IMR-90 (cell line): ENCODE measurements at regions not wholly inside any gene's neighbourhood (a gene's known extent, or its start where the extent isn't known, plus 50 kb on each side); places are given as distances from the start of the nearest gene placed in this dataset.

Experiments used
- ATAC-seq: fragments of 200-7000 bp; cut with Tn5 transposase; 2 replicates; pipeline ENCODE4 v1.9.1; 2020; ENCODE audit warnings: low read depth, mild to moderate bottlenecking, moderate library complexity
- BruUV-seq: library from RNA; stranded (reverse); fragments of 400-500 nt; replicated peaks from 2 replicates; lab custom pipeline; 2021; lab: Mats Ljungman, UMichigan
- CTCF ChIA-PET: fragments of 300-600 bp; formaldehyde crosslinking; extraction: SDS; loops from one replicate; lab custom pipeline; 2021; ENCODE audit warnings: antibody characterized with exemption; lab: Yijun Ruan, JAX
- POLR2A ChIA-PET: fragments of 300-600 bp; sonication (Branson Sonifier 250); formaldehyde crosslinking; loops from one replicate; lab custom pipeline; 2022; ENCODE audit warnings: antibody characterized with exemption; ENCODE audit not compliant: unreplicated experiment; lab: Charles Lee
- DNase-seq: peaks from one replicate; pipeline ENCODE4 v3.0.0; 2013
- H2AFZ ChIP-seq: replicated peaks from 2 replicates; pipeline ENCODE3; 2013; ENCODE audit warnings: low read length, mild to moderate bottlenecking; ENCODE audit not compliant: poor library complexity
- H2AK5ac ChIP-seq: 2 replicates; pipeline ENCODE4 v1.6.1; 2013; ENCODE audit warnings: low read depth, low read length, inconsistent platforms
- H2AK9ac ChIP-seq: replicated peaks from 2 replicates; pipeline ENCODE3; 2013; ENCODE audit warnings: mild to moderate bottlenecking, low read depth, low read length, moderate library complexity; ENCODE audit not compliant: poor library complexity
- H2BK120ac ChIP-seq: 2 replicates; pipeline ENCODE4 v1.6.1; 2013; ENCODE audit warnings: low read depth, low read length, inconsistent platforms
- H2BK15ac ChIP-seq: 3 replicates; pipeline ENCODE4 v1.6.1; 2013; ENCODE audit warnings: low read depth, low read length, inconsistent platforms
- H2BK20ac ChIP-seq: 2 replicates; pipeline ENCODE4 v1.6.1; 2013; ENCODE audit warnings: low read depth, mild to moderate bottlenecking, inconsistent platforms, low read length, moderate library complexity
- H2BK5ac ChIP-seq: 2 replicates; pipeline ENCODE4 v1.6.1; 2013; ENCODE audit warnings: mild to moderate bottlenecking, low read depth, low read length, inconsistent platforms; ENCODE audit not compliant: poor library complexity, severe bottlenecking
- H3K14ac ChIP-seq: replicated peaks from 2 replicates; pipeline ENCODE4 v1.6.1; 2013; ENCODE audit warnings: low read depth, low read length, inconsistent platforms
- H3K18ac ChIP-seq: 2 replicates; pipeline ENCODE4 v1.6.1; 2013; ENCODE audit warnings: low read depth, low read length, control low read depth
- H3K23ac ChIP-seq: 2 replicates; pipeline ENCODE4 v1.6.1; 2013; ENCODE audit warnings: low read depth, low read length, inconsistent platforms
- H3K27ac ChIP-seq: 2 replicates; pipeline ENCODE4 v1.5.1; 2013; ENCODE audit warnings: mild to moderate bottlenecking, control low read depth, low read length; ENCODE audit not compliant: insufficient read depth
- H3K27me3 ChIP-seq: 2 replicates; pipeline ENCODE4 v1.6.1; 2013; ENCODE audit warnings: low read length; ENCODE audit not compliant: control insufficient read depth, insufficient read depth
- H3K36me3 ChIP-seq: 2 replicates; pipeline ENCODE4 v1.6.1; 2013; ENCODE audit warnings: low read length, mixed read lengths; ENCODE audit not compliant: control insufficient read depth, insufficient read depth
- H3K4ac ChIP-seq: 2 replicates; pipeline ENCODE4 v1.6.1; 2013; ENCODE audit warnings: low read depth, low read length, inconsistent platforms
- H3K4me1 ChIP-seq: 2 replicates; pipeline ENCODE4 v1.6.1; 2013; ENCODE audit warnings: low read length, mixed read lengths; ENCODE audit not compliant: control insufficient read depth, insufficient read depth
- H3K4me2 ChIP-seq: 2 replicates; pipeline ENCODE4 v1.6.1; 2013; ENCODE audit warnings: low read depth, mild to moderate bottlenecking, control low read depth, low read length, moderate library complexity
- H3K4me3 ChIP-seq: 2 replicates; pipeline ENCODE4 v1.5.1; 2013; ENCODE audit warnings: low read depth, mild to moderate bottlenecking, control low read depth, low read length, moderate library complexity; ENCODE audit not compliant: insufficient read depth
- H3K56ac ChIP-seq: 2 replicates; pipeline ENCODE4 v1.6.1; 2013; ENCODE audit warnings: low read length, inconsistent platforms; ENCODE audit not compliant: insufficient read depth; ENCODE audit errors: extremely low read depth
- H3K79me1 ChIP-seq, 2 experiments: 2 replicates each; pipeline ENCODE4 v1.6.1; 2013; ENCODE audit warnings: low read length in 2 of 2, inconsistent platforms in 1 of 2, low read depth in 1 of 2
- H3K9ac ChIP-seq: 2 replicates; pipeline ENCODE4 v1.6.1; 2013; ENCODE audit warnings: low read depth, low read length, control low read depth
- H3K9me1 ChIP-seq: 2 replicates; pipeline ENCODE4 v1.6.1; 2013; ENCODE audit warnings: low read length, inconsistent platforms; ENCODE audit not compliant: insufficient read depth
- H3K9me3 ChIP-seq: 2 replicates; pipeline ENCODE4 v1.6.1; 2013; ENCODE audit warnings: low read length; ENCODE audit not compliant: control insufficient read depth, insufficient read depth
- H4K20me1 ChIP-seq: 2 replicates; pipeline ENCODE4 v1.6.1; 2013; ENCODE audit warnings: low read length, inconsistent platforms; ENCODE audit not compliant: insufficient read depth
- H4K5ac ChIP-seq: 2 replicates; pipeline ENCODE4 v1.6.1; 2013; ENCODE audit warnings: mild to moderate bottlenecking, low read depth, low read length, control low read depth
- H4K8ac ChIP-seq, 2 experiments: 2 replicates each; pipeline ENCODE4 v1.6.1; 2013; ENCODE audit warnings: low read depth in 2 of 2, low read length in 2 of 2, control low read depth in 1 of 2, inconsistent platforms in 1 of 2
- H4K91ac ChIP-seq: 2 replicates; pipeline ENCODE4 v1.6.1; 2013; ENCODE audit warnings: low read depth, low read length, inconsistent platforms; ENCODE audit not compliant: insufficient read depth
- BHLHE40 ChIP-seq: fragments of 150-350 bp; IDR thresholded peaks from 2 replicates; pipeline ENCODE4 v1.6.1; 2016; ENCODE audit warnings: mild to moderate bottlenecking, low read depth, low read length
- CEBPB ChIP-seq: IDR thresholded peaks from 2 replicates; pipeline ENCODE4 v1.6.1; 2012; ENCODE audit warnings: low read depth, low read length, improper control_type of control experiment
- ELK1 ChIP-seq: fragments of 150-350 bp; IDR thresholded peaks from 2 replicates; pipeline ENCODE4 v1.6.1; 2016; ENCODE audit warnings: low read depth, mild to moderate bottlenecking, low read length, moderate library complexity, borderline replicate concordance
- MAFK ChIP-seq: IDR thresholded peaks from 2 replicates; pipeline ENCODE4 v1.6.1; 2012; ENCODE audit warnings: low read depth, low read length, improper control_type of control experiment
- POLR2A ChIP-seq: IDR thresholded peaks from 2 replicates; pipeline ENCODE4 v1.6.1; 2012; ENCODE audit warnings: mild to moderate bottlenecking, low read depth, low read length
- RAD21 ChIP-seq: IDR thresholded peaks from 2 replicates; pipeline ENCODE4 v1.6.1; 2012; ENCODE audit warnings: low read length, improper control_type of control experiment
- RFX5 ChIP-seq: IDR thresholded peaks from 2 replicates; pipeline ENCODE4 v1.8.0; 2012; ENCODE audit warnings: low read depth, mild to moderate bottlenecking, low read length, moderate library complexity
- SMC3 ChIP-seq: fragments of 150-350 bp; IDR thresholded peaks from 2 replicates; pipeline ENCODE4 v1.6.1; 2016; ENCODE audit warnings: low read depth, mild to moderate bottlenecking, antibody characterized with exemption, low read length, moderate library complexity
- WGBS, 2 experiments: methylation state at CpG; one replicate each; pipeline versions ENCODE4 v1.1.5 to v1.1.7; 2013; ENCODE audit warnings: missing lambda C conversion rate in 2 of 2; ENCODE audit not compliant: insufficient read length in 1 of 2; ENCODE audit errors: extremely low coverage in 2 of 2; 5-methylcytosine and 5-hydroxymethylcytosine counted together
- dilution Hi-C: fragments of 300-500 bp; cut with HindIII; formaldehyde crosslinking; loops from one replicate; pipeline ENCODE4 v1.14.3; 2018; ENCODE audit warnings: low sequenced_read_pairs; ENCODE audit not compliant: unreplicated experiment
- in situ Hi-C: fragments of 300-500 bp; cut with MboI; formaldehyde crosslinking; loops from 3 replicates; pipeline ENCODE4 v1.14.3; 2019; ENCODE audit warnings: low sequenced_read_pairs, inconsistent platforms, mixed read lengths
- intact Hi-C: fragments of 100-400 bp; cut with micrococcal nuclease; formaldehyde crosslinking; loops from 2 replicates; pipeline ENCODE4 v1.10.0; 2022
- TF ChIP-seq, protein P1 (sequence below): conservative IDR thresholded peaks from 2 replicates; pipeline ENCODE4 v1.5.1; 2012; ENCODE audit warnings: mild to moderate bottlenecking, low read depth, low read length, improper control_type of control experiment

GRCh38 chrX:125420809-125421208 lies 101.1 kb downstream of the TEX13C start:
- Histone ChIP-seq H2BK20ac (no peak overlapping the region), H3K9ac (no peak overlapping the region), H3K4me3 (no peak overlapping the region), H2AFZ (no peak overlapping the region), H3K36me3 (no peaks in the 10 kb centered on the region), H3K4me2 (no peak overlapping the region), H4K8ac (no peak overlapping the region), H3K18ac (no peak overlapping the region), H3K56ac (no peak overlapping the region), H4K20me1 (no peaks in the 10 kb centered on the region), H2BK15ac (no peak overlapping the region), H2BK5ac (no peak overlapping the region), H3K79me1 (no peaks in the 10 kb centered on the region), H2AK9ac (no peak overlapping the region), H2AK5ac (no peak overlapping the region), H3K27me3 (no peaks in the 10 kb centered on the region), H3K23ac (no peak overlapping the region), H4K91ac (no peak overlapping the region), H3K27ac (no peak overlapping the region), H3K4ac (no peak overlapping the region), H3K9me1 (no peaks in the 10 kb centered on the region), H3K14ac (no peak overlapping the region), H3K4me1 (no peaks in the 10 kb centered on the region), H2BK120ac (no peak overlapping the region), H3K9me3 (no peaks in the 10 kb centered on the region), H4K5ac (no peak overlapping the region)
- TF ChIP-seq CEBPB (no peak), POLR2A (no peak), MAFK (no peak), SMC3 (no peak), ELK1 (no peak), RFX5 (no peak), RAD21 (no peak), BHLHE40 (no peak)
- TF ChIP-seq, protein P1, sequence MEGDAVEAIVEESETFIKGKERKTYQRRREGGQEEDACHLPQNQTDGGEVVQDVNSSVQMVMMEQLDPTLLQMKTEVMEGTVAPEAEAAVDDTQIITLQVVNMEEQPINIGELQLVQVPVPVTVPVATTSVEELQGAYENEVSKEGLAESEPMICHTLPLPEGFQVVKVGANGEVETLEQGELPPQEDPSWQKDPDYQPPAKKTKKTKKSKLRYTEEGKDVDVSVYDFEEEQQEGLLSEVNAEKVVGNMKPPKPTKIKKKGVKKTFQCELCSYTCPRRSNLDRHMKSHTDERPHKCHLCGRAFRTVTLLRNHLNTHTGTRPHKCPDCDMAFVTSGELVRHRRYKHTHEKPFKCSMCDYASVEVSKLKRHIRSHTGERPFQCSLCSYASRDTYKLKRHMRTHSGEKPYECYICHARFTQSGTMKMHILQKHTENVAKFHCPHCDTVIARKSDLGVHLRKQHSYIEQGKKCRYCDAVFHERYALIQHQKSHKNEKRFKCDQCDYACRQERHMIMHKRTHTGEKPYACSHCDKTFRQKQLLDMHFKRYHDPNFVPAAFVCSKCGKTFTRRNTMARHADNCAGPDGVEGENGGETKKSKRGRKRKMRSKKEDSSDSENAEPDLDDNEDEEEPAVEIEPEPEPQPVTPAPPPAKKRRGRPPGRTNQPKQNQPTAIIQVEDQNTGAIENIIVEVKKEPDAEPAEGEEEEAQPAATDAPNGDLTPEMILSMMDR, result no peak
- CTCF ChIA-PET, result no interaction called here
- no TSS peak for BruUV-seq
- dilution Hi-C loops (no loop called here), in situ Hi-C loops (no loop called here), intact Hi-C loops (no loop called here)
- DNase-seq (no peak), ATAC-seq (no peak)
- POLR2A ChIA-PET, result no interaction called here
- WGBS, 2 experiments, result no CpG with 5 or more reads among the region's 4 CpGs
